Right lobe of liver (tissue), 4 donors: ENCODE measurements at regions not wholly inside any gene's neighbourhood (a gene's known extent, or its start where the extent isn't known, plus 50 kb on each side); places are given as distances from the start of the nearest gene placed in this dataset.

Experiments used
- CTCF ChIP-seq, 4 donors: fragments of 200-600 bp in 3 of 4; fragments of 450-650 bp in 1 of 4; IDR thresholded peaks; one replicate each; pipeline versions ENCODE4 v1.5.1 to v1.8.0; 2016 to 2022; ENCODE audit warnings: antibody characterized with exemption in 4 of 4, mild to moderate bottlenecking in 2 of 4
- POLR2A ChIP-seq: fragments of 450-650 bp; IDR thresholded peaks from one replicate; pipeline ENCODE4 v1.6.1; 2017; ENCODE audit warnings: antibody characterized with exemption, mild to moderate bottlenecking
- donor health status: DM: no; HTN: no; CAD: no.
- donor health status: DM: no; HTN: no; CAD: no.
- donor health status: DM: no; HTN: yes; CAD: no.

- TF ChIP-seq POLR2A (no peak), CTCF (IDR thresholded peaks at IDR 0.05) (no peak)
Measured at GRCh38 chr21:37987668-37988067, 71.4 kb upstream of the KCNJ6 start.
